ENCODE measurements at regions not wholly inside any gene's neighbourhood (a gene's known extent, or its start where the extent isn't known, plus 50 kb on each side); places are given as distances from the start of the nearest gene placed in this dataset.

- no peak for DNase-seq (ENCODE audit: low read depth, low spot score)
- ChIA-PET POLR2A (no interaction called here), CTCF (interaction anchor here (2.5 kb wide), 1 partner anchor 10 kb away, joined by 10 read pairs; no protein-coding TSS in a partner anchor)
- no peak overlapping the region for H3K4me3 ChIP-seq (ENCODE audit: low read depth, low read length)
- no peak for TF ChIP-seq CTCF (IDR thresholded peaks at IDR 0.05; ENCODE audit: insufficient read depth, low read length, missing control alignments)
These were observed 127.9 kb upstream of the TMPO start for GRCh38 chr12:98387444-98387843.

GRCh38 chr12:98388126-98388525 lies 127.3 kb upstream of the TMPO start:
- ChIA-PET POLR2A (no interaction called here), CTCF (interaction anchor here (2.5 kb wide), 1 partner anchor 9 kb away, joined by 10 read pairs; no protein-coding TSS in a partner anchor)
- no peak for TF ChIP-seq CTCF (IDR thresholded peaks at IDR 0.05; ENCODE audit: insufficient read depth, low read length, missing control alignments)
- no peak overlapping the region for H3K4me3 ChIP-seq (ENCODE audit: low read depth, low read length)
- no peak for DNase-seq (ENCODE audit: low read depth, low spot score)

GRCh38 chr12:98389593-98389992 lies 125.8 kb upstream of the TMPO start:
- CTCF ChIA-PET, result no interaction called here
- POLR2A ChIA-PET, result no interaction called here
- H3K4me3 ChIP-seq (ENCODE audit: low read depth, low read length), result no peak overlapping the region
- TF ChIP-seq CTCF (IDR thresholded peaks at IDR 0.05; ENCODE audit: insufficient read depth, low read length, missing control alignments), result no peak
- DNase-seq (ENCODE audit: low read depth, low spot score), result no peak

GRCh38 chr12:98397323-98398105 lies 117.9 kb upstream of the TMPO start:
- ChIA-PET POLR2A (no interaction called here), CTCF (interaction anchor here (0.6 to 3.2 kb wide), 16 partner anchors 9 to 1825 kb away, joined by 3 to 13 read pairs (median 5); no protein-coding TSS in a partner anchor)
- peak; percentile 88 for TF ChIP-seq CTCF (IDR thresholded peaks at IDR 0.05; ENCODE audit: insufficient read depth, low read length, missing control alignments)
- DNase-seq (ENCODE audit: low read depth, low spot score), result no peak
- H3K4me3 ChIP-seq (ENCODE audit: low read depth, low read length), result peak overlapping the region; percentile 42

- ChIA-PET CTCF (interaction anchor here (1.1 to 3.2 kb wide), 10 partner anchors 18 to 1413 kb away, joined by 3 to 13 read pairs (median 4); no protein-coding TSS in a partner anchor), POLR2A (no interaction called here)
- no peak for TF ChIP-seq CTCF (IDR thresholded peaks at IDR 0.05; ENCODE audit: insufficient read depth, low read length, missing control alignments)
- H3K4me3 ChIP-seq (ENCODE audit: low read depth, low read length), result no peak overlapping the region
- DNase-seq (ENCODE audit: low read depth, low spot score), result no peak
These were observed 115.9 kb upstream of the TMPO start for GRCh38 chr12:98399532-98399931.

GRCh38 chr12:98401427-98401826 lies 114.0 kb upstream of the TMPO start:
- no peak for TF ChIP-seq CTCF (IDR thresholded peaks at IDR 0.05; ENCODE audit: insufficient read depth, low read length, missing control alignments)
- ChIA-PET CTCF (interaction anchor here (0.9 to 1.8 kb wide), 5 partner anchors 10 to 1415 kb away, joined by 3 to 7 read pairs (median 4); no protein-coding TSS in a partner anchor), POLR2A (no interaction called here)
- H3K4me3 ChIP-seq (ENCODE audit: low read depth, low read length), result no peak overlapping the region
- no peak for DNase-seq (ENCODE audit: low read depth, low spot score)

Measured in AG04449 (cell line).